Skin of body (tissue), 2 donors: ENCODE measurements at regions not wholly inside any gene's neighbourhood (a gene's known extent, or its start where the extent isn't known, plus 50 kb on each side); places are given as distances from the start of the nearest gene placed in this dataset. TPM values are rescaled to one million over a fixed set of nuclear protein-coding genes. Genes with fewer than 3 reads are reported as not detected.

Experiments
- DNase-seq: peaks from one replicate; lab custom pipeline; 2025; lab: John Stamatoyannopoulos, UW
- small RNA-seq: library from RNA; depleted of rRNA; stranded (forward); fragments of <200 nt; gene quantifications from one replicate; pipeline ENCODE3, GENCODE V24; 2014; ENCODE audit warnings: low replicate concordance

GRCh38 chr7:17230099-17230807, 68.2 kb upstream of the AHR start:
- no peak for DNase-seq

- DNase-seq, result no peak
Measured at GRCh38 chr7:17233603-17234002, 64.8 kb upstream of the AHR start.

GRCh38 chr7:17234030-17234397, 64.4 kb upstream of the AHR start:
- DNase-seq, result no peak

- peak; percentile 28 for DNase-seq
Measured at GRCh38 chr7:17234398-17235031, 63.9 kb upstream of the AHR start.

GRCh38 chr7:17236171-17236570, 62.3 kb upstream of the AHR start:
- no peak for DNase-seq

- no peak for DNase-seq
Measured at GRCh38 chr7:17236603-17237002, 61.8 kb upstream of the AHR start.

GRCh38 chr7:17239046-17239445, 59.4 kb upstream of the AHR start:
- DNase-seq, result no peak

GRCh38 chr7:17239683-17240521, 58.5 kb upstream of the AHR start:
- DNase-seq, result no peak

GRCh38 chr7:17242504-17242903, 55.9 kb upstream of the AHR start:
- no peak for DNase-seq

GRCh38 chr7:17244786-17245185, 53.7 kb upstream of the AHR start:
- DNase-seq, result no peak

GRCh38 chr7:17247357-17247756, 51.1 kb upstream of the AHR start:
- no peak for DNase-seq

- DNase-seq, result no peak
Measured at GRCh38 chr7:17248527-17248926, 49.9 kb upstream of the AHR start.

Small RNAs in the stretch of these regions (small RNA-seq; reads per million reads assigned to genes)
- gene RF00017, result not detected
